ENCODE measurements at regions not wholly inside any gene's neighbourhood (a gene's known extent, or its start where the extent isn't known, plus 50 kb on each side); places are given as distances from the start of the nearest gene placed in this dataset.

GRCh38 chr11:28517621-28518020 lies 409.4 kb downstream of the METTL15 start:
- H3K27me3 ChIP-seq (ENCODE audit: insufficient read depth, low read length, poor library complexity), result no peaks in the 10 kb centered on the region
- no peaks in the 10 kb centered on the region for H4K20me1 ChIP-seq (ENCODE audit: insufficient read depth, low read length)
- H2AFZ ChIP-seq (ENCODE audit: low read depth, low read length), result no peak overlapping the region
- H3K4me3 ChIP-seq (ENCODE audit: low read depth in 1 of 2, low read length in 2 of 2), result no peak overlapping the region
- no peak overlapping the region for H3K27ac ChIP-seq (ENCODE audit: low read length)
- no peaks in the 10 kb centered on the region for H3K9me3 ChIP-seq (ENCODE audit: insufficient read depth, low read length, severe bottlenecking)
- no peak overlapping the region for H3K4me2 ChIP-seq (ENCODE audit: insufficient read depth, low read length)
- TF ChIP-seq EZH2 (IDR thresholded peaks at IDR 0.05; ENCODE audit: borderline replicate concordance, low read depth, low read length, severe bottlenecking), result no peak
- TF ChIP-seq CTCF (IDR thresholded peaks at IDR 0.05; ENCODE audit: borderline replicate concordance, extremely low read depth, low read length, poor library complexity, severe bottlenecking), result no peak
- ATAC-seq (ENCODE audit: insufficient read depth, low read depth) (no peak), DNase-seq (no peak)
- H3K36me3 ChIP-seq (ENCODE audit: insufficient read depth, low read length), result no peaks in the 10 kb centered on the region
- H3K9ac ChIP-seq (ENCODE audit: low read depth, low read length), result no peak overlapping the region
- no peaks in the 10 kb centered on the region for H3K79me2 ChIP-seq (ENCODE audit: insufficient read depth, low read length)
- no peaks in the 10 kb centered on the region for H3K4me1 ChIP-seq (ENCODE audit: insufficient read depth, low read length)

DNA sequence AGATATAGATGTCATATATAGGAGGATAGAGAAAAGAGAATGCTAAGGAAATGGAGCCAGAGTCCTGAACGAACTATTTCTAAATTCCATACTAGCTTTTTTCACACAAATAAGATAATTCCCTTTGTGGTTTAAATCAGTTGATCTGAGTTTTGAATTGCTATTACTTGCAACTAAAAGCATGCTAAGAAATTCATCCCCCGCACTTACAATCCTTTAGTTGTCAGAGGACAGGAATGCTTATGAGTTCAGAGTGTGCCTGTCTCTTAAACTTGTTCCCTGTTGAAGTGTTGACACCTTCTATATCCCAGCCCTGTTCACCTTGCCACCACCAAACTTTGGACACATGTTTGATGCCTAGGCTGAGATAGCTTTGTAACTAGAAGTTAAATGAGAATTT lies 406.2 kb downstream of the METTL15 start:
- TF ChIP-seq CTCF (IDR thresholded peaks at IDR 0.05; ENCODE audit: borderline replicate concordance, extremely low read depth, low read length, poor library complexity, severe bottlenecking) (no peak), EZH2 (IDR thresholded peaks at IDR 0.05; ENCODE audit: borderline replicate concordance, low read depth, low read length, severe bottlenecking) (no peak)
- Histone ChIP-seq H3K4me1 (ENCODE audit: insufficient read depth, low read length) (no peaks in the 10 kb centered on the region), H2AFZ (ENCODE audit: low read depth, low read length) (no peak overlapping the region), H3K27ac (ENCODE audit: low read length) (no peak overlapping the region), H3K4me3 (ENCODE audit: low read depth in 1 of 2, low read length in 2 of 2) (no peak overlapping the region), H3K27me3 (ENCODE audit: insufficient read depth, low read length, poor library complexity) (no peaks in the 10 kb centered on the region), H3K36me3 (ENCODE audit: insufficient read depth, low read length) (no peaks in the 10 kb centered on the region), H3K4me2 (ENCODE audit: insufficient read depth, low read length) (no peak overlapping the region), H4K20me1 (ENCODE audit: insufficient read depth, low read length) (no peaks in the 10 kb centered on the region), H3K9me3 (ENCODE audit: insufficient read depth, low read length, severe bottlenecking) (no peaks in the 10 kb centered on the region), H3K79me2 (ENCODE audit: insufficient read depth, low read length) (no peaks in the 10 kb centered on the region), H3K9ac (ENCODE audit: low read depth, low read length) (no peak overlapping the region)
- ATAC-seq (ENCODE audit: insufficient read depth, low read depth) (no peak), DNase-seq (no peak)

- Histone ChIP-seq H3K36me3 (ENCODE audit: insufficient read depth, low read length) (no peaks in the 10 kb centered on the region), H4K20me1 (ENCODE audit: insufficient read depth, low read length) (no peaks in the 10 kb centered on the region), H3K9ac (ENCODE audit: low read depth, low read length) (no peak overlapping the region), H2AFZ (ENCODE audit: low read depth, low read length) (no peak overlapping the region), H3K79me2 (ENCODE audit: insufficient read depth, low read length) (no peaks in the 10 kb centered on the region), H3K27ac (ENCODE audit: low read length) (no peak overlapping the region), H3K4me2 (ENCODE audit: insufficient read depth, low read length) (no peak overlapping the region), H3K4me3 (ENCODE audit: low read depth in 1 of 2, low read length in 2 of 2) (no peak overlapping the region), H3K9me3 (ENCODE audit: insufficient read depth, low read length, severe bottlenecking) (no peaks in the 10 kb centered on the region), H3K4me1 (ENCODE audit: insufficient read depth, low read length) (no peaks in the 10 kb centered on the region), H3K27me3 (ENCODE audit: insufficient read depth, low read length, poor library complexity) (no peaks in the 10 kb centered on the region)
- ATAC-seq (ENCODE audit: insufficient read depth, low read depth) (no peak), DNase-seq (no peak)
- TF ChIP-seq CTCF (IDR thresholded peaks at IDR 0.05; ENCODE audit: borderline replicate concordance, extremely low read depth, low read length, poor library complexity, severe bottlenecking) (no peak), EZH2 (IDR thresholded peaks at IDR 0.05; ENCODE audit: borderline replicate concordance, low read depth, low read length, severe bottlenecking) (no peak)
Observed at GRCh38 chr11:28512143-28512756, 404.1 kb downstream of the METTL15 start.

All from DND-41 (cell line).